COR-L47 (cell line): ENCODE measurements at regions not wholly inside any gene's neighbourhood (a gene's known extent, or its start where the extent isn't known, plus 50 kb on each side); places are given as distances from the start of the nearest gene placed in this dataset.

Source experiments
- DNase-seq: peaks from one replicate; lab custom pipeline; 2025; lab: John Stamatoyannopoulos, UW

DNA sequence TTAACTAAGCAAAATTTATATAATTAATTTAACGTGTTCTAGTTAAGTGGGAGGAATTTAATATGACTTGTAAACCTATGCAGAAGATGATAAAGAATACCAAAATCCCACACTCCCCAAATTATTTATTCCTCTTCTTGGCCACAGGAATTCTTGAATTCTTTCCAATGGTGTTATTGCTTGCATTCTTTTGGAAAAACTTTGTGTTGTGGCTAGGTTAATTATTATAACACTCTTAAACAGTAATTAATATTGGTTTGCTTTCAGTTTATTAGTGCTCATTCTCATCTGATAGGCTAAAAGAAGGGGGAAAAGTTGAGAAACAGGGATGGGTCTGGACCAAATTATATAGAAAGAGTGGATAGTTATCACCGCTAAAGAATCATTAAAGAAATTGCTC lies 141.5 kb upstream of the PABPC4L start:
- no peak for DNase-seq

DNA sequence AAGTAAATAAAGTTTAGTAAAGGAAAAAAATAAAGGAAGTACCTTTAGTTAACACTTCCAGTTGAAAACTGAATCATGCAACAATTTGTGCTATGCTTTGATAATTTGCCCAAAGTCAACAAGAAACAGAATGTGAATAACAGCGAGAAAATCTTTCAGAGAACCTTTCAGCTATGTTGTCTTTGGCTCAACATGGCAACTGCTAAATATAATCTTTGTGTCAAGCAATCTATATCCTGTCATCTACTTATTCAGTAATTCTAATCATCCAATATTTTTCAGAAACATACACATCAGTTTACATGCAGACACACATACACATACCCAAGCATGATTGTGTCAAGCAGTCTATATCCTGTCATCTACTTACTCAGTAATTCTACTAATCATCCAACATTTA lies 136.0 kb upstream of the PABPC4L start:
- no peak for DNase-seq

DNA sequence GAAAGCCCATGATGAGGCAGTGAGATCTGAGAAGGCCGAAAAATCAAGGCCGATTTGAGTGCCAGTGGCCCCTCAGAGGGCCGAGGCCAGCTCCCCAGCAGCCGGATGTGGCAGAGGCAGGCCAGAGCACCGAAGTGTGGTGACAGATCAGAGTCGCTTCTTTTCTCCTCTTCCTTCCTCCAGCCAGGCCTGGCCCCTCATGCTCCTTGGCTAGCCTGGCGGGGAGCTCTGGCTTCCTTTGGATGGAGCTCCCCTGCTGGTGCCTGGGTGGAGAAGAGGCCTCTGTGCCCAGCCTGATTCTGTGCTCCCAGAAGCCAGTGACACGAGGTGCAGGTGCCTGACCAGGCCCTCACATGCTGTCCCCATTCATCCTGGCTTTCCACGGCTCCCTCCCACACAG lies 127.2 kb upstream of the PABPC4L start:
- DNase-seq, result no peak

DNA sequence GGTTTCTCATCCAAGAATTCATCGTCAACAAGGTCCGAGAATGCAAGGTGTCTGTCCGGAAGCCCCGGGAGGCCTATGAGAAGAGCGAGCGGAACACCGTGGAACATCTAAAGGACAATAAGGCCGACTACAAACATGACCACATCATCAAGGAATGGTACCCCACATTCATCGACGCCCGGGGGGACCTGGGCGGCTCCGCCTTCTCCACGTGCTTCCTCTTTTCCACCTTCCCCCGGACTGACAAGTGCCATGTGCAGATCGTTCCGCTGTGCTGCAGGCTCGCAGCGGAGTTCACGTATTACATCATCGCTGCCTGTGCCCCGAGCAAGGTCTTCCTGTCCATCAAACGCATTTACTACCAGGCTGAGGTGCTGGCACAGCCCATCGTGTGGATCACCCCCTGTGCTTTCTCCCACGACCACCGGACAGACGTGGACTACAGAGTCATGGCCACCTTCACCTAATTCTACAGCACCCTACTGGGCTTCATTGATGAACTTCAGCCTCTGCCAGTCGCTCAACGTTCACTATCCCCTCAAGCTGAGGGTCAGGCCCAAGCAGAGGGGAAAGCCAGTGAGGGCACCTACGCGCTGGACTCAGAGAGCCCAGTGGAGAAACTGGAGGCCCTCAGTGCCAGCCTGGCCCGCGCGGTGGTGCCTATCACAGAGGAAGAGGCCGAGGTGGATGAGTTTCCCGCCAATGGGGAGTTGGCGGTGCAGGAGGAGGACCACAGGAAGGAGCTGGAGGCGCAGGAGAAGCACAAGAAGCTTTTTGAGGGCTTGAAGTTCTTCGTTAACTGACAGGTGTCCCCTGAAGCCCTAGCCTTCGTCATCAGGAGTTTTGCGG lies 125.9 kb upstream of the PABPC4L start:
- DNase-seq, result no peak

DNA sequence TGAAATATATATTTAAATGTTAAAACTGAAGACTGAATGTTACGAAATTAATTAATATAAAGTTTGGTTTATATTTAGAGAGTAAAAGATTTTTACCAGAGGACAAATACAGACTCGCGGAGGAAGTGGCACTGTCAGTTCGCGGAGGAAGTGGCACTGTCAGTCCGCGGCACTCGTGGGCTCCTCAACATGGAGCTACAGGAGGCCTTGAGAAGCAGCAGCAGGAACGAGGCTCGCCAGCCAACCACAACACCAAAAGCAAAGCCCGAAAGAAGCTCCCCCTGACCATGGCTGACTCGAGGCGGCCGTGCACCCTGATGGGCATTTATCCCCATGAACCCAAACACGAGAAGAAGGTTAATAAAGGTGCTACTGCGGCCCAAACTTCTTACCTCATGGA lies 125.3 kb upstream of the PABPC4L start:
- no peak for DNase-seq

DNA sequence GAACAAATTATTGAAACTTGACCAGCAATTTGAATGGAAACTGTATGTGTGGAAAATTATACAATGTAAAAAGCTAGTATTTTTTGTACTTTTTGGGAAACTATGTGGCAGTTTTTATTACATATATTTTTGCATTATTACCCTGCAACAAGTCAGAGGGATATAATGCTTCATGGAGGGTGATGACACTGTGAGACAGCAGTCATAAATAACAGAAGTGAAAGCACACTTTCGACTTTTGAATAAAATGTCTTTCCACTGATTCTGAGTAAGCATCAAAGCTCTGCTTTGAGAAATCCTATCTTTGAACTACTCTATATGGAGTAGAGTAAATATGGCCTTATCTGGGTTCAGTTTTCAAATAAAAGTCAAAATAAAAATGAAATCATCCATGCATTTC lies 122.6 kb upstream of the PABPC4L start:
- DNase-seq, result no peak

DNA sequence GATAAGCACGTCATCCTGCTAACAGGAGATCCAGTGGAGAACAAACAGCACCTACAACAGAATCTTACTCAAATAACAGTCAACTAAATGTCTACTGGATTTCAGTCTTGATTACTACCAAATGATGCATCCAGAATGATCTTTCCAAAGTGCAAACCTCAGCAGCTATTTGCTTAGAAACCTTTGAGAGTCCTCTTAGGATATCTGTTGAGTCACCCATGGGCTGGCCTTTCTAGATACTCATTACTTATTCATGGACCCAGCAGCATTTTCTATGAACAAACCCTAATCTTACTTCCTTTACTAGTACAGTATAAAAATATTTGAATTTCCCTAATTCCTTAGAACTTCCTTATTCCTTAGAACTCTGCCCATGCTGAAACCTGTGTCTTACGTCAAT lies 118.5 kb upstream of the PABPC4L start:
- no peak for DNase-seq

DNA sequence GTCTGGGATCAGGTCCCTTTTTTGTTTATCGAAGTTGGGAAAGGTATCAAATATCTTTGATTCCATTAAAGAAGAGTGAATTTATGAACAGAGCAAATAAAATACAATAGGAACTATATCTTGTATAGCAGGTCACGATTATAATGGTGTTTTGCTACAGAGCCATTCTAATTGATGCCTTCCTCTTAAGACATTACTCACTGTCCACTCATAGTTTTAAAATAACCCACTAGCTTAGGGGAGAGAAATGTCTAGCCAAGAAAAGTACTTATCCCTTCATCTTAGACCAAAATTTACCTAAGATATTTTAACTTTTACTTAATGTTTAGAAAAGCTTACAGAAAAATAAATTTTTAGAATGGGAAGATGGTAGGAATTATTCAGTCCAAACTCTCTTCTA lies 112.0 kb upstream of the PABPC4L start:
- DNase-seq, result no peak

DNA sequence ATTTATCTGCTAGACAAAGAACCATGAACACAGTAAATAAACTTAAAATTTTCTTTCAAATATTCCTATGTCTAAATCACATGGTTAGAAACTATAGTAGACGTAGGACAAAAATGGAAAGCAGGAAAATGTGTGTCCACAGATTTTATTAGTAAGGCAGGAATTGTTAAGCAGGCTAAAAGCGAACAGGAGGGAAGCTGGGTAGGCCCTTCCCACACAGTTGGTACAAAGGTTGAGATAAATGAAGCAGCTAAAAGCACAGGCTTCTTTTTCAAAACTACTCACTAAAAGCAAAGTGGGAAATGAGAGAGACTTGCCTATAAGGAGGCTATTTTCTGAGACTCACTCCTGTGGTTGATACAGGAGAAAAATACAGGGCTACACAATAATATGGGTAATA lies 108.1 kb upstream of the PABPC4L start:
- no peak for DNase-seq

DNA sequence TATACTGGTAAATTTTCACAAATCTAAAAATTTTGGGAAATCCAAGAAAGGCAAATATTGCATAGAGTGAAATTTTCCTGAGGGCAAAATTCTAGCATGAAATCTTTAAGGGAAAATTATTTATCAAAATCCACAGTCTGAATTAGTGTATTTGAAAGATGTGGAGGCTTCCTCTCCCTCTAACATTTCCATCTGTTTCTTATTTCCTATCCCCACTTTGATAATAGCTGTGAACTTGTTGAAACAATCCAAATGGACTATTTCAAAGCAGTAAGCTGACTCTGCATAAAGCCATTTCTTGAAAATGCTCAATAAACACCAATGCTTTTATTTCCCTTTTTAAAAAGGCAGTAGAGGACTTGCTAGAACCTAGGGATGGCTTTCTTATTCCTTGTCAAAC lies 107.3 kb upstream of the PABPC4L start:
- no peak for DNase-seq

DNA sequence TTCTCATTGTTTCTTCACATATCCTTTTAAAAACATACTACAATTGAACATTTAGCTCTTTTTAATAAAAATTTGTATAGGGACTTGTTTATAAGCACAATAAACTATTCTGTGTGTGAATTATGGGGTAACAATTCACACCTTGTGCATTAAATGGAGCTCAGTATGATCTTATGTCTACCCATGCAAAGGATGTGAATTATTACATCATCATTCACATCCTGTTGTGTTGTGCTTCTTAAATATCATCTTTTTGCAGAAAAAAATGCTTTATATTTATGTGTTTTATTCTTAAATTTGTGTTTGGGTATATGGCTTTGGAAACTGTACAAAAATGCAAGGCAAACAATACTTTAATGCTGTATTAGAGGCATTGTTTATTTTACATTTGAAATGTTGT lies 96.7 kb upstream of the PABPC4L start:
- DNase-seq, result no peak

DNA sequence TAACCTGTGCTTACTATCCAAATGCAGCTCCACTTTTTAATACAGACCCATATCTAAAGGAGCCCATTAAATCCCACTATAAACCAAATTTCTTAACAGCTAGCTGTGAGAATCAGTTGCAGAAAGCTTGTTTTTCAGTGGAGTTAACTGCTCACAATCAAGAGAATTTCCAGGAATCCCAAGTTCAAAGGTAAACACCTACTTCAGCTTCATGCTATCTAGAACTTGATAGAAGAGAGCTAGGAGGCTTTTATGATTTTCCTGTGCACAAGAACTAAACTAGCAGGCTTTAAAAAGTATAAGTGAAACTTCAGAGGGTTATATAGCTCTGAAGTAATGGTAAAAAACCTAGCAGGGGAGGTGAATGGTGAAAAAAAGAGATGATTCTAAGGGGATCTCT lies 96.2 kb upstream of the PABPC4L start:
- no peak for DNase-seq

DNA sequence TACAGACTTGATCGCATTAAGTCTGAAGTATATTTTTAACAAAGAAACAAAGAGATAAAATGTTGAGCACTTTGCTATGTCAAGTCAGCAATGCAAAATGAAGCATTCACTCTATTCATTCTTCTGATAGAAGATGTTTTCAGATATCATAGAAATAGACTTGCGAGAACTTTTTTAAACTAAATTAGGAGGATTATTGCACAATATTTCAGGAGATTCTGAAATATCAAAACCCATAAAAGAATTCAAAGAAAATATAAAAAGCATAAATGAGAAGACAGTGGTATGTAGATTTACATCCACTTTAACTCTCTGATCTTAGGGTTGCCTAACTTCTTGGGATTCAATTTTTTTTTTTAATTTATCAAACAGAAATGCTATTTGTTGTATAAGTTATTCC lies 81.1 kb upstream of the PABPC4L start:
- no peak for DNase-seq

DNA sequence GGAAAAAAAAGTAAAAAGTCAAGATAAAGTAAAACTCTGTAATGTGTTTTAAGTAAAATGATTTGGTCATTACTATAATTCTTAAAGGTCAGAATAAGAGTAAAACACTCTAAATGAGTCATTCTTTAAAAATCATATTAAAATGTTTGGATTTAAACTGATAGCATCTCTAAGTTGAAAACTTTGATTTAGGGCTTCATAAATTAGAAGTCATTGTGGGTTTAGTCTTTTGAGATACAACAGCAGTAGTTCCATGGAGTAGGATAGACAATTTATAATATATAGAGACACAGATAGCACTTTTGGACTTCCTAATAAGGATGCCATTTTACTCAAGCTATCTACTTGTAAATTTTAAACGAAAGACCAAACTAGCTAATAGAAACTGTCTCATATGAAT lies 77.1 kb upstream of the PABPC4L start:
- DNase-seq, result no peak

DNA sequence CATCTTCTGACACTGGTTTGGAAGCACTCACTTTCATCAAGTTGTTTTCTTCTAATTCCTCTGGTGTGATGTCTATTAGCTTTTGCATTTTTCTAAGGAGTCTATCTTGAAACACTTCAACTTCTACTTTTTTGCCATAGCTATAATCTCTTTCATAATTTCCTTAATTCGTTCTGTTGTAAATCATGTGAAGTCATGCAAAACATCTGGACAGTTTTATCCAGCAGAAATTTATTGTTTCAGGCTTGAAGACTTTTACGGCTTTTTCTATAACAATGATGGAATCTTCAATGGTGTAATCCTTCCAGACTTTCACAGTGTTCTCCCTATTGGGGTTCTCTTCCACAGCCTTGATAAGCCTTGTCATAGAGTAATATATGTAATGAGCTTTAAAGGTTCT lies 74.9 kb upstream of the PABPC4L start:
- no peak for DNase-seq

DNA sequence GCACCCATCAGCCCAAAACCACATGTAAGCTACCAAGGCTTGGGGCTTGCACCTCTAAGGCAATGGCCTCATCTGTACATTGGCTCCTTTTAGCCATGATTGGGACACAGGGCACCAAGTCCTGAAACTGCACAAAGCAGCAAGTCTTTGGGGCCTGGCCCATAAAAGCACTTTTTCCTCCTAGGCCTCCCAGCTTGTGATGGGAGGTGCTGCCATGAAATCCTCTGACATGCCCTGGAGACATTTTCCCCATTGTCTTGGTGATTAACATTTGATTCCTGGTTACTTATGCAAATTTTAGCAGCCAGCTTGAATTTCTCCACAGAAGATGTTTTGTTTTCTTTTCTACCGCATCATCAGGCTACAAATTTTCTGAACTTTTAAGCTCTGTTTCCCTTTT lies 58.5 kb upstream of the PABPC4L start:
- DNase-seq, result no peak
